HG03442 (cell line): ENCODE measurements at regions not wholly inside any gene's neighbourhood (a gene's known extent, or its start where the extent isn't known, plus 50 kb on each side); places are given as distances from the start of the nearest gene placed in this dataset.

Source experiments
- ATAC-seq: cut with Tn5 transposase; IDR thresholded peaks from one replicate; pipeline ENCODE4 v1.9.1; 2021; ENCODE audit warnings: mild to moderate bottlenecking, moderate library complexity; ENCODE audit not compliant: unreplicated experiment

- no peak for ATAC-seq
These were observed 176.6 kb downstream of the GALC start for GRCh38 chr14:87816416-87816815.

GRCh38 chr14:87815121-87815520 lies 177.9 kb downstream of the GALC start:
- no peak for ATAC-seq

GRCh38 chr14:87813686-87814085 lies 179.3 kb downstream of the GALC start:
- ATAC-seq = no peak

- no peak for ATAC-seq
These were observed 179.8 kb downstream of the GALC start for GRCh38 chr14:87813211-87813610.

GRCh38 chr14:87811246-87811645 lies 181.7 kb downstream of the GALC start:
- ATAC-seq = no peak

- no peak for ATAC-seq
These were observed 182.3 kb downstream of the GALC start for GRCh38 chr14:87810711-87811110.

- ATAC-seq = no peak
These were observed 183.7 kb downstream of the GALC start for GRCh38 chr14:87809261-87809660.

GRCh38 chr14:87805315-87805723 lies 187.7 kb downstream of the GALC start:
- peak; percentile 83 for ATAC-seq

- no peak for ATAC-seq
These were observed 192.8 kb downstream of the GALC start for GRCh38 chr14:87800216-87800615.

GRCh38 chr14:87799400-87799799 lies 193.6 kb downstream of the GALC start:
- ATAC-seq = no peak

- no peak for ATAC-seq
These were observed 196.0 kb downstream of the GALC start for GRCh38 chr14:87797001-87797400.

- no peak for ATAC-seq
These were observed 198.4 kb downstream of the GALC start for GRCh38 chr14:87794561-87794960.

- ATAC-seq = no peak
These were observed 207.1 kb downstream of the GALC start for GRCh38 chr14:87785897-87786296.

GRCh38 chr14:87784386-87784785 lies 208.6 kb downstream of the GALC start:
- ATAC-seq = no peak

GRCh38 chr14:87783071-87783470 lies 209.9 kb downstream of the GALC start:
- no peak for ATAC-seq

- no peak for ATAC-seq
These were observed 220.1 kb downstream of the GALC start for GRCh38 chr14:87772854-87773253.

- ATAC-seq = peak; percentile 79
These were observed 225.4 kb downstream of the GALC start for GRCh38 chr14:87767567-87767901.

GRCh38 chr14:87758876-87759275 lies 234.1 kb downstream of the GALC start:
- no peak for ATAC-seq

GRCh38 chr14:87756661-87757060 lies 236.3 kb downstream of the GALC start:
- peak; percentile 49 for ATAC-seq

GRCh38 chr14:87754520-87755223 lies 238.3 kb downstream of the GALC start:
- no peak for ATAC-seq

- no peak for ATAC-seq
These were observed 244.4 kb downstream of the GALC start for GRCh38 chr14:87748558-87748957.

GRCh38 chr14:87745507-87746118 lies 247.4 kb downstream of the GALC start:
- ATAC-seq = peak; percentile 80
